ENCODE measurements at regions not wholly inside any gene's neighbourhood (a gene's known extent, or its start where the extent isn't known, plus 50 kb on each side); places are given as distances from the start of the nearest gene placed in this dataset.

DNA sequence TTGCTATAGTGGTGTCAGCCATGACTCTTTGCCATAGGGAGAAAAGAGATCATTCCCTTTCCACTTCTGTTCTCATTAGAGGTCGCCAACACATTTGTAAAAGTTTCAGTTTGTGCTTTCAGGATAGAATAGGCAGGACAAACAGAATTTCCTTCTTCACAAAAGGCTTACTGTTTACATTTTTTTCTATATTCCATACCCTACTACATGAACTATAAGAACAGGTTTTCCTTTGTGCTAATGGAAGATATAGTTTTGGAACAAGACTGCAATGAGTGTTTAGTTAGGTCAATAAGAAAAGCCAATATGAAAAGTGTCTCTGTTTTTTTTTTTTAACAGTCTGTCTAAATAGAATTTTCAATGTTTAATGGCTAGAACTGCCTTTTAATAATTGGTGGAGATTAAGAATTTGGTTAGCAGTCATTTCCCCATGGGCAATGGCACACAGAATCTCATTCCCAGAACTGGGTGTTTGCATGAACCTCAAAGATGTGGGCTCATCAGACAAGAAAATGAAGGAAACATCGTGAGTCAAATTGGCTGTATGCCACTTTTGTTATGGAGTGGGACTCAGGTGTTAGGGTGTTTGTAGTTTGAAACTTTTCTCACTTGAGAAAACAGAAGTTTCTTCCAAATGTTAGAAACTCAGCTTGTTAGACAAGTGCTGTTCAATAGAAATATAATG, 75.2 kb upstream of the PRLR start:
- no peak overlapping the region for H3K27ac ChIP-seq
- no peak for TF ChIP-seq POLR2AphosphoS5 (IDR thresholded peaks at IDR 0.05; ENCODE audit: insufficient read depth in 1 of 2, low read depth in 1 of 2)
- no peak for TF ChIP-seq POLR2A (IDR thresholded peaks at IDR 0.05)
- TF ChIP-seq, protein P1, sequence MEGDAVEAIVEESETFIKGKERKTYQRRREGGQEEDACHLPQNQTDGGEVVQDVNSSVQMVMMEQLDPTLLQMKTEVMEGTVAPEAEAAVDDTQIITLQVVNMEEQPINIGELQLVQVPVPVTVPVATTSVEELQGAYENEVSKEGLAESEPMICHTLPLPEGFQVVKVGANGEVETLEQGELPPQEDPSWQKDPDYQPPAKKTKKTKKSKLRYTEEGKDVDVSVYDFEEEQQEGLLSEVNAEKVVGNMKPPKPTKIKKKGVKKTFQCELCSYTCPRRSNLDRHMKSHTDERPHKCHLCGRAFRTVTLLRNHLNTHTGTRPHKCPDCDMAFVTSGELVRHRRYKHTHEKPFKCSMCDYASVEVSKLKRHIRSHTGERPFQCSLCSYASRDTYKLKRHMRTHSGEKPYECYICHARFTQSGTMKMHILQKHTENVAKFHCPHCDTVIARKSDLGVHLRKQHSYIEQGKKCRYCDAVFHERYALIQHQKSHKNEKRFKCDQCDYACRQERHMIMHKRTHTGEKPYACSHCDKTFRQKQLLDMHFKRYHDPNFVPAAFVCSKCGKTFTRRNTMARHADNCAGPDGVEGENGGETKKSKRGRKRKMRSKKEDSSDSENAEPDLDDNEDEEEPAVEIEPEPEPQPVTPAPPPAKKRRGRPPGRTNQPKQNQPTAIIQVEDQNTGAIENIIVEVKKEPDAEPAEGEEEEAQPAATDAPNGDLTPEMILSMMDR (IDR thresholded peaks at IDR 0.05) = no peak

DNA sequence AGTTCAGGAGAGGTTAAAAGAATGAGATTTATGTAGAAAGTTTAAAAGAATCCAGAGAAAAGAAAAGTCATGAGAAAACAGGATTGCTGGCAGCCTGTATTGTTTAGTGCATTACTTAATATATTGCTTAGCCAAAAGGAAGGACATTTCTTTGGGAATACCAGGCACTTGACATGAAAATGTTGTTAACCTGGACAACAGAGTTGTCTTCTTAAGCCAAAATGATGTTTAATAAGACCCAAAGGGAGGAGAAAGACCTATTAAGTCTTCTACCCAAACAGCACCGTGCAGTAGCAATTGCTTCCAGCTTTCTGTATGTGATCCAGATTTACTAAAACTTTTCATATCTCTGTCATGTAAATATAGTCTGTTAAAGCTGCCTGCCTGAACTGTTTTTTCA, 74.0 kb upstream of the PRLR start:
- H3K27me3 ChIP-seq = no peaks in the 10 kb centered on the region
- DNase-seq (ENCODE audit: extremely low spot score in 2 of 2) = no peak
- H3K4me3 ChIP-seq = no peak overlapping the region
- TF ChIP-seq POLR2A (IDR thresholded peaks at IDR 0.05) (no peak), POLR2AphosphoS5 (IDR thresholded peaks at IDR 0.05; ENCODE audit: insufficient read depth in 1 of 2, low read depth in 1 of 2) (no peak)
- TF ChIP-seq, protein P1 (IDR thresholded peaks at IDR 0.05) = no peak
- intact Hi-C loops (cut with DNase I) = no loop called here
- H3K9me3 ChIP-seq = no peaks in the 10 kb centered on the region
- no peak overlapping the region for H3K27ac ChIP-seq
- H3K4me1 ChIP-seq = peaks cover 51% of the 10 kb centered on the region
- no peaks in the 10 kb centered on the region for H3K36me3 ChIP-seq

More for the DNA sequence above, 75.2 kb upstream of the PRLR start:
- Histone ChIP-seq H3K36me3 (no peaks in the 10 kb centered on the region), H3K9me3 (no peaks in the 10 kb centered on the region), H3K4me3 (no peak overlapping the region), H3K4me1 (peaks cover 51% of the 10 kb centered on the region), H3K27me3 (no peaks in the 10 kb centered on the region)
- intact Hi-C loops (cut with DNase I) = no loop called here
- DNase-seq (ENCODE audit: extremely low spot score in 2 of 2) = no peak

DNA sequence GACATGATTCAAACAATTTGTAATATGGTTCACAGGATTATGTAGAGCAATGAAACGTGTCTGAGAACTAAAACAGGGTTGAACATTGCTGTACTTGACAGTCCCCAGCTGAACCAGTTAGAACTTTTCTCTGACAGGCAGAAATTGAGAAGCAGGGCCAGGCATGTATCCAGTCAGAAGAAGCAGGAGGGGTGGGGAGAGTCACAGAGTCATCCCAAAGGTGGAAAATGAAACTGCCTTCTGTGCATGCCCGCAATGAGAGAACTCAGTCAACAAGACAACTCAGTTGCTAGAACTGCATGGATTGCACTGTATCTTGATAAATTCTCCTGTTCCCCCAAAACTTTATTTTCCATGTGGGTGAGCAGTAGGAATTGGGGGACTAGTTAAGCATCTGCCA, 72.9 kb upstream of the PRLR start:
- H3K4me3 ChIP-seq = no peak overlapping the region
- TF ChIP-seq POLR2AphosphoS5 (IDR thresholded peaks at IDR 0.05; ENCODE audit: insufficient read depth in 1 of 2, low read depth in 1 of 2) (no peak), POLR2A (IDR thresholded peaks at IDR 0.05) (no peak)
- TF ChIP-seq, protein P1 (IDR thresholded peaks at IDR 0.05) = no peak
- peaks cover 40% of the 10 kb centered on the region for H3K4me1 ChIP-seq
- intact Hi-C loops (cut with DNase I) = no loop called here
- no peak for DNase-seq (ENCODE audit: extremely low spot score in 2 of 2)
- no peaks in the 10 kb centered on the region for H3K27me3 ChIP-seq
- no peaks in the 10 kb centered on the region for H3K9me3 ChIP-seq
- no peak overlapping the region for H3K27ac ChIP-seq
- H3K36me3 ChIP-seq = no peaks in the 10 kb centered on the region

DNA sequence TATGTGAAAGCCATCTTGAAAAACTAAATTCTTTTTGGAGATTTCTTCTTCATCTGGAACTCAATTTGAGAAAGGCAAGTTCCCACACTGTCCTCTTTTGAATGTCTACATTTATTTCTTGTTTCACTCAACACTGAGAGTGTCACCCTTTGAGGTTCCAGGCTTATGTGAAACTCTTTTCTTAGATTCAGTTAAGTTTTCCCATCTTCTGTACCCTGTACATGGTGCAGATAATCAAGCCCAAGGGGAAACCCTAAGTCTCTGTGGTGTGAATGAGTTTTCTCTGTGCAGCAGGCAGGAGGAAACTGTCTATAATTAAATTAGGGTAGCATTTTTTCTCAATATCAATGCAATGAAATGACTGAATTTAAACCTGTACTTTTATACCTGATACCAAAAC, 72.3 kb upstream of the PRLR start:
- intact Hi-C loops (cut with DNase I) = no loop called here
- H3K36me3 ChIP-seq = no peaks in the 10 kb centered on the region
- DNase-seq (ENCODE audit: extremely low spot score in 2 of 2) = no peak
- TF ChIP-seq POLR2A (IDR thresholded peaks at IDR 0.05) (no peak), POLR2AphosphoS5 (IDR thresholded peaks at IDR 0.05; ENCODE audit: insufficient read depth in 1 of 2, low read depth in 1 of 2) (no peak)
- TF ChIP-seq, protein P1 (IDR thresholded peaks at IDR 0.05) = no peak
- H3K27ac ChIP-seq = no peak overlapping the region
- H3K27me3 ChIP-seq = no peaks in the 10 kb centered on the region
- peaks cover 34% of the 10 kb centered on the region for H3K4me1 ChIP-seq
- H3K9me3 ChIP-seq = no peaks in the 10 kb centered on the region
- no peak overlapping the region for H3K4me3 ChIP-seq

DNA sequence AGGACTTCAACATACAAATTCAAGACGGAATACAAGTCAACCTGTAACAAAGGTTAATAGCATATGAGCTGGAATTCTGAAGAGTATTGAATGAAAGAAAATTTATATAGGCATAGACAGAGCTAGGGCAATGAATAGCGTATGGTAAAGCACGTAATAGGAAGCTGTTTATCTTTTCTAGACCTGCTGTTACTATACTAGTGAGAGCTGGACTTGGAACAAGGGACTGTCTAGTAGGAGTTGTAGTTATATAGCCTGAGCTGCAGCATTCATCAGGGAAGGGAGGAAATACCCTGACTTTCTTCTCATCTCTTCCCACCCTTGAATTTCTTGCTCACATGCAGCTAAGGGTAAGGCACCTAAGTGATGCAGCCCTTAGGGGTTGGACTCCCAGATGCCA, 67.5 kb upstream of the PRLR start:
- Histone ChIP-seq H3K27ac (no peak overlapping the region), H3K36me3 (no peaks in the 10 kb centered on the region), H3K4me3 (no peak overlapping the region), H3K9me3 (no peaks in the 10 kb centered on the region), H3K4me1 (no peaks in the 10 kb centered on the region), H3K27me3 (no peaks in the 10 kb centered on the region)
- intact Hi-C loops (cut with DNase I) = no loop called here
- no peak for DNase-seq (ENCODE audit: extremely low spot score in 2 of 2)
- TF ChIP-seq POLR2A (IDR thresholded peaks at IDR 0.05) (no peak), POLR2AphosphoS5 (IDR thresholded peaks at IDR 0.05; ENCODE audit: insufficient read depth in 1 of 2, low read depth in 1 of 2) (no peak)
- TF ChIP-seq, protein P1 (IDR thresholded peaks at IDR 0.05) = no peak

Measured in vagina (tissue), 2 donors.